RWPE2 (cell line): ENCODE measurements at regions not wholly inside any gene's neighbourhood (a gene's known extent, or its start where the extent isn't known, plus 50 kb on each side); places are given as distances from the start of the nearest gene placed in this dataset.

Source experiments
- ATAC-seq: fragments of 200-7000 bp; cut with Tn5 transposase; 3 replicates; pipeline ENCODE4 v1.9.1; 2021; ENCODE audit warnings: low read depth
- DNase-seq: peaks from one replicate; pipeline ENCODE4 v3.0.0-alpha.2; 2020; ENCODE audit warnings: low spot score
- H3K27ac ChIP-seq: fragments of 450-650 bp; 2 replicates; pipeline ENCODE4 v1.5.1; 2017; ENCODE audit warnings: mild to moderate bottlenecking; ENCODE audit not compliant: poor library complexity, severe bottlenecking
- H3K27me3 ChIP-seq: fragments of 250-450 bp; sonication (Bioruptor Pico); 2 replicates; pipeline ENCODE4 v1.5.1; 2021; ENCODE audit warnings: mild to moderate bottlenecking, moderate library complexity; ENCODE audit not compliant: insufficient read depth, poor library complexity, severe bottlenecking
- H3K36me3 ChIP-seq: fragments of 250-450 bp; sonication (Bioruptor Pico); 2 replicates; pipeline ENCODE4 v1.5.1; 2020; ENCODE audit warnings: low read depth, mild to moderate bottlenecking, moderate library complexity
- H3K4me1 ChIP-seq: fragments of 250-450 bp; sonication (Bioruptor Pico); 2 replicates; pipeline ENCODE4 v1.5.1; 2021; ENCODE audit warnings: mild to moderate bottlenecking, moderate library complexity; ENCODE audit not compliant: insufficient read depth, poor library complexity, severe bottlenecking
- H3K4me3 ChIP-seq: fragments of 250-450 bp; sonication (Bioruptor Pico); 2 replicates; pipeline ENCODE4 v1.5.1; 2021; ENCODE audit warnings: mild to moderate bottlenecking, moderate library complexity; ENCODE audit not compliant: severe bottlenecking
- H3K9me3 ChIP-seq: fragments of 250-450 bp; sonication (Bioruptor Pico); 2 replicates; pipeline ENCODE4 v1.5.1; 2021; ENCODE audit warnings: mild to moderate bottlenecking, moderate library complexity; ENCODE audit not compliant: severe bottlenecking
- CTCF ChIP-seq: fragments of 450-650 bp; IDR thresholded peaks from one replicate; pipeline ENCODE4 v1.5.1; 2017; ENCODE audit warnings: mild to moderate bottlenecking, moderate library complexity; ENCODE audit not compliant: poor library complexity, severe bottlenecking

GRCh38 chr21:35100349-35100811 is 51.3 kb upstream of the RUNX1 start:
- no peaks in the 10 kb centered on the region for H3K36me3 ChIP-seq
- H3K27me3 ChIP-seq = no peaks in the 10 kb centered on the region
- no peak overlapping the region for H3K4me3 ChIP-seq
- no peaks in the 10 kb centered on the region for H3K9me3 ChIP-seq
- no peaks in the 10 kb centered on the region for H3K4me1 ChIP-seq
- TF ChIP-seq CTCF = no peak
- no peak for DNase-seq
- no peak overlapping the region for H3K27ac ChIP-seq
- ATAC-seq = no peak

DNA sequence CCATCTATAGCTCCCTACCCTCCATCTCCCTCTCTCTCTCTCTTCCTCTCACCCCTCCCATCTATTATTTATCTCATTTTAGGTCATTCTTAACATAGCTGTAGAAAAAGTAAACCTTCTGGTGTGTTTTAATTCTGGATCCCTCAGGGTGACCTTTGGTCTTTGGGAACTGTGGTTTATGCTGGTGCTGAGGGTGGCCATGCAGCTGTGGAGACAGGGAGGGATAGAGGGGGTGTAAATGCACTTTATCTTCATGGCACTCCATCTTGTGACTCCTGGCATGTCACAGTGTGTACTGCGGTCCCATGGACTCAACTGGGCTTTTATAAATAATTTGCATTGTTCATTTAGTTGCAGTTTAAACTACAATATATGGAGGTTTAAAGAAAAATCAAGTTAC is 50.2 kb upstream of the RUNX1 start:
- no peaks in the 10 kb centered on the region for H3K36me3 ChIP-seq
- no peaks in the 10 kb centered on the region for H3K9me3 ChIP-seq
- DNase-seq (no peak), ATAC-seq (no peak)
- no peak for TF ChIP-seq CTCF
- H3K4me3 ChIP-seq = no peak overlapping the region
- H3K27me3 ChIP-seq = no peaks in the 10 kb centered on the region
- no peaks in the 10 kb centered on the region for H3K4me1 ChIP-seq
- H3K27ac ChIP-seq = no peak overlapping the region
